HG02678 (cell line): ENCODE measurements at regions not wholly inside any gene's neighbourhood (a gene's known extent, or its start where the extent isn't known, plus 50 kb on each side); places are given as distances from the start of the nearest gene placed in this dataset.

Experiments
- ATAC-seq: cut with Tn5 transposase; IDR thresholded peaks from one replicate; pipeline ENCODE4 v1.9.1; 2021; ENCODE audit warnings: mild to moderate bottlenecking, moderate library complexity; ENCODE audit not compliant: unreplicated experiment

DNA sequence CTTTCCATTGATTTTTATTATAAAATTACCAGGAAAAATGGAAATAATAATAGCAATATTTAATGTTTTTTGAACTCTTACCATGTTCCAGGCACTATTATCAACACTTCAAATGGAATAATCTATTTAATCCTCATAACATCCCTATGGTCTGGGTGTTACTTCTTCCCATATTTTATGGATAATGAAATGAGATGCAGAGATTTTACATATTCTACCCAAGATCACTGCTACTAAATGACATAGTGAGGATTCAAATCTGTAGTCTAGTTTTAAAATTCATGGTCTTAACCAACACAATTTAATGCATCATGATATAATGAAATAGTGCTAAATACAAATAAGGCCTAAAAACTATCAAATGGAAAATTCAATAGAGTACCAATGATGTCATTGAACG lies 70.4 kb upstream of the COL3A1 start:
- ATAC-seq: no peak

- no peak for ATAC-seq
Measured at GRCh38 chr2:188909036-188909435, 65.1 kb upstream of the COL3A1 start.

- no peak for ATAC-seq
Measured at GRCh38 chr2:188916736-188917135, 57.4 kb upstream of the COL3A1 start.

DNA sequence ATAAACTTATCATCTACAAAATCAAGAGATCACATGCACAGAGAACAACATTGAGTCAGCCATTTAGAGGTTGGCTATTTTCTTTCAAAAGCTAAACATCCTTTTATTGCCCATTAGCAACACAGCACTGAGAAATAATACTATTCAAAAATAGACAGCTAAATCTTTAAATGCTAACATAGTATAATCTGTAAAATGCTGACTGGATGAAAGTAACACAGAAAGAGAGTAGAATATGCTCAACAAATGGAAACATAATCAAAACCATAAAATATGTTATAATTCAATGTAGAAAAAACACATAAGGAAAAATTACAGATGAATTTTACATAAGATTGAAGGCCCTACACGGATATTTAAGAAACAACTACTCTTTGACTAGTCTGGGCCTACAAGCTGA lies 56.5 kb upstream of the COL3A1 start:
- ATAC-seq: no peak

- no peak for ATAC-seq
Measured at GRCh38 chr2:188919824-188920223, 54.3 kb upstream of the COL3A1 start.

- no peak for ATAC-seq
Measured at GRCh38 chr2:188922191-188922590, 52.0 kb upstream of the COL3A1 start.
